ENCODE measurements at regions not wholly inside any gene's neighbourhood (a gene's known extent, or its start where the extent isn't known, plus 50 kb on each side); places are given as distances from the start of the nearest gene placed in this dataset.

- TF ChIP-seq CTCF (IDR thresholded peaks at IDR 0.05; ENCODE audit: low read depth, low read length), result no peak
- no peaks in the 10 kb centered on the region for H3K36me3 ChIP-seq
- no peak overlapping the region for H3K27ac ChIP-seq
- DNase-seq, result no peak
- H3K4me3 ChIP-seq (ENCODE audit: low read depth, low read length), result no peak overlapping the region
- H3K27me3 ChIP-seq (ENCODE audit: insufficient read depth, low read depth, severe bottlenecking), result peaks cover 2% of the 10 kb centered on the region
- H3K9me3 ChIP-seq (ENCODE audit: severe bottlenecking), result peaks cover 6% of the 10 kb centered on the region
Measured at GRCh38 chrX:106341823-106342222, 173.7 kb downstream of the PWWP3B start.

GRCh38 chrX:106356580-106356979 lies 188.5 kb downstream of the PWWP3B start:
- TF ChIP-seq CTCF (IDR thresholded peaks at IDR 0.05; ENCODE audit: low read depth, low read length), result no peak

DNA sequence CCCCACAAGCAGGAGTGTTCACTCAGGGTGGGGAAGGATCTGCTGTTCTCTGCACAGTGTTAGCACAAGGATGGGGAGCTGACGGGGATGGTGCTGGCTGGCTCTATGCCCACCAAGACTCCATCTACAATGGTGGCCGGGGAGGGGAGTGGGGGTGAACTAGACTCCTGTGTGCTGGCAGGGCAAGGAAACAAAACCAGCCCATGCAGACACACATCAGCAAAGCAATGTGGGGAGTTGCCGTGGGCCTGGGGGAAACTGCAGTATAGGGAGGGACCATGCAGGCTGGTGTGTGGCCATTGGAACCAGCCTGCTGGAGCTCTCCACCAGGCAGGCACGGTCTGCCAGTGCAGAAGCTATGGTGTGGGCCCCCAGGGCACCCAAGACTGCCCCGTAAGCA lies 195.1 kb downstream of the PWWP3B start:
- no peaks in the 10 kb centered on the region for H3K9me3 ChIP-seq (ENCODE audit: severe bottlenecking)
- H3K27ac ChIP-seq, result no peak overlapping the region
- no peak for TF ChIP-seq CTCF (IDR thresholded peaks at IDR 0.05; ENCODE audit: low read depth, low read length)

More at GRCh38 chrX:106356580-106356979, 188.5 kb downstream of the PWWP3B start:
- H3K27me3 ChIP-seq (ENCODE audit: insufficient read depth, low read depth, severe bottlenecking), result peaks cover 10% of the 10 kb centered on the region
- H3K36me3 ChIP-seq, result no peaks in the 10 kb centered on the region
- H3K9me3 ChIP-seq (ENCODE audit: severe bottlenecking), result no peaks in the 10 kb centered on the region
- H3K4me3 ChIP-seq (ENCODE audit: low read depth, low read length), result no peak overlapping the region
- DNase-seq, result no peak
- no peak overlapping the region for H3K27ac ChIP-seq

GRCh38 chrX:106378616-106379015 lies 210.5 kb downstream of the PWWP3B start:
- no peak for TF ChIP-seq CTCF (IDR thresholded peaks at IDR 0.05; ENCODE audit: low read depth, low read length)
- no peaks in the 10 kb centered on the region for H3K36me3 ChIP-seq
- H3K27ac ChIP-seq, result no peak overlapping the region
- H3K27me3 ChIP-seq (ENCODE audit: insufficient read depth, low read depth, severe bottlenecking), result peaks cover 15% of the 10 kb centered on the region
- no peak overlapping the region for H3K4me3 ChIP-seq (ENCODE audit: low read depth, low read length)
- DNase-seq, result no peak
- H3K9me3 ChIP-seq (ENCODE audit: severe bottlenecking), result no peaks in the 10 kb centered on the region

More for the DNA sequence above, 195.1 kb downstream of the PWWP3B start:
- no peak for DNase-seq
- peaks cover 6% of the 10 kb centered on the region for H3K27me3 ChIP-seq (ENCODE audit: insufficient read depth, low read depth, severe bottlenecking)
- no peaks in the 10 kb centered on the region for H3K36me3 ChIP-seq
- H3K4me3 ChIP-seq (ENCODE audit: low read depth, low read length), result no peak overlapping the region

GRCh38 chrX:106391284-106391911 lies 220.4 kb upstream of the RADX start:
- Histone ChIP-seq H3K27ac (no peak overlapping the region), H3K36me3 (no peaks in the 10 kb centered on the region), H3K27me3 (ENCODE audit: insufficient read depth, low read depth, severe bottlenecking) (peaks cover 10% of the 10 kb centered on the region), H3K9me3 (ENCODE audit: severe bottlenecking) (no peaks in the 10 kb centered on the region), H3K4me3 (ENCODE audit: low read depth, low read length) (no peak overlapping the region)
- no peak for TF ChIP-seq CTCF (IDR thresholded peaks at IDR 0.05; ENCODE audit: low read depth, low read length)
- no peak for DNase-seq

DNA sequence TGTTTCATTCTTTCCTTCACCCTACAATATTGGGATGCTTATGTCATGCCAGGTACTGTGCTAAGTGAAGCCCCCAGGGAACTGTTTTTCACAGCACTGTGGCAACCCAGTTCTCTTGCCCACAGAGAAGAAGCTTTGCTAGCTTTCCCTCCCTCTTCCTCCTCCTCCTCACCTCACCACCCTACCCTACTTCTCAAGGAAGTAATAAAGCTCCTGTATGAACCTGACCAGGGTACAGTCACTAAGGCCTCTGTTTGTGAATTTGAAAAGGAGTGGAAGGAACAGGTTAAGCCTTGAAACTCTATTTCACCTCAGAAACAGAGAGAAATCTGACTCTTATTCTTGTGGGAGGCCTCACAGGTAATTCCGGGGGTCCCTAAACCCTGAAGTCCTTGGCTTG lies 219.4 kb upstream of the RADX start:
- no peaks in the 10 kb centered on the region for H3K36me3 ChIP-seq
- DNase-seq, result no peak
- no peak overlapping the region for H3K27ac ChIP-seq
- H3K4me3 ChIP-seq (ENCODE audit: low read depth, low read length), result no peak overlapping the region
- peaks cover 10% of the 10 kb centered on the region for H3K27me3 ChIP-seq (ENCODE audit: insufficient read depth, low read depth, severe bottlenecking)
- H3K9me3 ChIP-seq (ENCODE audit: severe bottlenecking), result no peaks in the 10 kb centered on the region
- TF ChIP-seq CTCF (IDR thresholded peaks at IDR 0.05; ENCODE audit: low read depth, low read length), result no peak

Measured in WERI-Rb-1 (cell line).